Right lobe of liver (tissue), 4 donors: ENCODE measurements at regions not wholly inside any gene's neighbourhood (a gene's known extent, or its start where the extent isn't known, plus 50 kb on each side); places are given as distances from the start of the nearest gene placed in this dataset.

Experiments used
- POLR2A ChIP-seq: fragments of 450-650 bp; IDR thresholded peaks from one replicate; pipeline ENCODE4 v1.6.1; 2017; ENCODE audit warnings: antibody characterized with exemption, mild to moderate bottlenecking
- TF ChIP-seq, protein P1 (sequence below), 4 donors: fragments of 200-600 bp in 3 of 4; fragments of 450-650 bp in 1 of 4; IDR thresholded peaks; one replicate each; pipeline versions ENCODE4 v1.5.1 to v1.8.0; 2016 to 2022; ENCODE audit warnings: antibody characterized with exemption in 4 of 4, mild to moderate bottlenecking in 2 of 4
- donor health status: DM: no; HTN: no; CAD: no.
- donor health status: DM: no; HTN: no; CAD: no.
- donor health status: DM: no; HTN: yes; CAD: no.

- no peak for TF ChIP-seq POLR2A
- TF ChIP-seq, protein P1, sequence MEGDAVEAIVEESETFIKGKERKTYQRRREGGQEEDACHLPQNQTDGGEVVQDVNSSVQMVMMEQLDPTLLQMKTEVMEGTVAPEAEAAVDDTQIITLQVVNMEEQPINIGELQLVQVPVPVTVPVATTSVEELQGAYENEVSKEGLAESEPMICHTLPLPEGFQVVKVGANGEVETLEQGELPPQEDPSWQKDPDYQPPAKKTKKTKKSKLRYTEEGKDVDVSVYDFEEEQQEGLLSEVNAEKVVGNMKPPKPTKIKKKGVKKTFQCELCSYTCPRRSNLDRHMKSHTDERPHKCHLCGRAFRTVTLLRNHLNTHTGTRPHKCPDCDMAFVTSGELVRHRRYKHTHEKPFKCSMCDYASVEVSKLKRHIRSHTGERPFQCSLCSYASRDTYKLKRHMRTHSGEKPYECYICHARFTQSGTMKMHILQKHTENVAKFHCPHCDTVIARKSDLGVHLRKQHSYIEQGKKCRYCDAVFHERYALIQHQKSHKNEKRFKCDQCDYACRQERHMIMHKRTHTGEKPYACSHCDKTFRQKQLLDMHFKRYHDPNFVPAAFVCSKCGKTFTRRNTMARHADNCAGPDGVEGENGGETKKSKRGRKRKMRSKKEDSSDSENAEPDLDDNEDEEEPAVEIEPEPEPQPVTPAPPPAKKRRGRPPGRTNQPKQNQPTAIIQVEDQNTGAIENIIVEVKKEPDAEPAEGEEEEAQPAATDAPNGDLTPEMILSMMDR (IDR thresholded peaks at IDR 0.05), result no peak
Measured at GRCh38 chr12:105912882-105913678, 225.7 kb downstream of the NUAK1 start.
